Esophagus (tissue), 2 donors: ENCODE measurements at regions not wholly inside any gene's neighbourhood (a gene's known extent, or its start where the extent isn't known, plus 50 kb on each side); places are given as distances from the start of the nearest gene placed in this dataset.

Source experiments
- H3K27ac ChIP-seq, 2 donors: one replicate each; pipeline ENCODE4 v1.5.1; 2013; ENCODE audit warnings: low read depth in 2 of 2, mild to moderate bottlenecking in 2 of 2, inconsistent platforms in 1 of 2, low read length in 1 of 2, moderate library complexity in 1 of 2
- H3K27me3 ChIP-seq, 2 donors: one replicate each; pipeline ENCODE4 v1.6.1; 2013; ENCODE audit warnings: low read length in 2 of 2, control low read depth in 1 of 2, mild to moderate bottlenecking in 1 of 2; ENCODE audit not compliant: insufficient read depth in 2 of 2, control insufficient read depth in 1 of 2
- H3K36me3 ChIP-seq, 2 donors: one replicate each; pipeline ENCODE4 v1.6.1; 2013; ENCODE audit warnings: low read length in 1 of 2; ENCODE audit not compliant: control insufficient read depth in 2 of 2, insufficient read depth in 2 of 2
- H3K4me1 ChIP-seq, 2 donors: one replicate each; pipeline ENCODE4 v1.6.1; 2013; ENCODE audit warnings: low read length in 1 of 2; ENCODE audit not compliant: control insufficient read depth in 2 of 2, insufficient read depth in 2 of 2
- H3K4me3 ChIP-seq, 2 donors: one replicate each; pipeline ENCODE4 v1.5.1; 2013; ENCODE audit warnings: low read length in 2 of 2, mild to moderate bottlenecking in 2 of 2, low read depth in 1 of 2, moderate library complexity in 1 of 2
- H3K9me3 ChIP-seq, 2 donors: one replicate each; pipeline ENCODE4 v1.6.1; 2013; ENCODE audit warnings: mild to moderate bottlenecking in 2 of 2, low read depth in 1 of 2, low read length in 1 of 2, moderate library complexity in 1 of 2; ENCODE audit not compliant: control insufficient read depth in 2 of 2, insufficient read depth in 1 of 2
- WGBS, 2 donors: extraction: QIAGEN DNeasy Blood & Tissue Kit; methylation state at CpG; one replicate each; pipeline ENCODE4 v1.1.7; 2013; 5-methylcytosine and 5-hydroxymethylcytosine counted together
- donor health status: healthy with polysubstance abuse.
- donor health status: Bipolar disorder and iron deficiency.

- H3K4me3 ChIP-seq: no peak overlapping the region
- 61 to 74% methylated on average over 1 of the region's 1 CpG for WGBS, 2 donors
Measured at GRCh38 chr2:45154144-45154543, 144.9 kb upstream of the SIX2 start.

GRCh38 chr2:45153121-45153520, 143.9 kb upstream of the SIX2 start:
- Histone ChIP-seq H3K27ac (no peak overlapping the region), H3K9me3 (peaks cover 0 to 10% of the 10 kb centered on the region in 2 donors), H3K36me3 (no peaks in the 10 kb centered on the region), H3K4me3 (no peak overlapping the region), H3K4me1 (no peaks in the 10 kb centered on the region), H3K27me3 (peaks cover 0 to 3% of the 10 kb centered on the region in 2 donors)
- WGBS, 2 donors: 89 to 90% methylated on average over 10 of the region's 10 CpGs

More at GRCh38 chr2:45154144-45154543, 144.9 kb upstream of the SIX2 start:
- Histone ChIP-seq H3K9me3 (peaks cover 0 to 10% of the 10 kb centered on the region in 2 donors), H3K27me3 (peaks cover 0 to 3% of the 10 kb centered on the region in 2 donors), H3K27ac (no peak overlapping the region), H3K36me3 (no peaks in the 10 kb centered on the region), H3K4me1 (no peaks in the 10 kb centered on the region)

DNA sequence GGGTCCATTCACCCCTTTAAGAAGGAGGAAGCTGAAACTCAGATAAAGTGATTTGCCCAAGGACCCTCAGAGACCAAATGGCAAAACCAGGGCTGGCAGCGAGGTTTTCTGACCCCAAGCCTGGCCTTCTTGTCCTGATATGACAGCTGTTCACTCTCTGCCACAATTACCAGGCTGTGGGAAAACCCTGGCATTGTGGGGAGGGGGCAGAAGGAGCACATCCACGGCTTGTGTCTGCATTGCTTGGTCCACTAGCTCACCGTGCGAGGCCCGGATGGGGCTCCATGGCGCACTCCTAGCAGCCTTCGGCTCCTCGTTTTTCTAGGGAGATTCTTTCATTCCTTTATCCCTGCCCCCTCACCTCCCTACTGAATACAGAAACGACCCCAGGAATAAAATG, 143.4 kb upstream of the SIX2 start:
- H3K9me3 ChIP-seq: peaks cover 0 to 10% of the 10 kb centered on the region in 2 donors
- H3K36me3 ChIP-seq: no peaks in the 10 kb centered on the region
- WGBS, 2 donors: 80 to 83% methylated on average over 9 of the region's 9 CpGs
- H3K4me1 ChIP-seq: no peaks in the 10 kb centered on the region
- no peak overlapping the region for H3K4me3 ChIP-seq
- H3K27me3 ChIP-seq: peaks cover 0 to 3% of the 10 kb centered on the region in 2 donors
- H3K27ac ChIP-seq: no peak overlapping the region

- H3K4me3 ChIP-seq: no peak overlapping the region
- no peaks in the 10 kb centered on the region for H3K9me3 ChIP-seq
- H3K4me1 ChIP-seq: no peaks in the 10 kb centered on the region
- no peaks in the 10 kb centered on the region for H3K27me3 ChIP-seq
- H3K36me3 ChIP-seq: no peaks in the 10 kb centered on the region
- H3K27ac ChIP-seq: no peak overlapping the region
- WGBS, 2 donors: 68 to 75% methylated on average over 14 of the region's 14 CpGs
Measured at GRCh38 chr2:45145073-45145899, 136.0 kb upstream of the SIX2 start.

- H3K27ac ChIP-seq: no peak overlapping the region
- H3K27me3 ChIP-seq: no peaks in the 10 kb centered on the region
- H3K9me3 ChIP-seq: no peaks in the 10 kb centered on the region
- H3K4me3 ChIP-seq: no peak overlapping the region
- no peaks in the 10 kb centered on the region for H3K4me1 ChIP-seq
- H3K36me3 ChIP-seq: no peaks in the 10 kb centered on the region
- 90% methylated on average over 5 of the region's 5 CpGs for WGBS, 2 donors
Measured at GRCh38 chr2:45141883-45142866, 132.9 kb upstream of the SIX2 start.

DNA sequence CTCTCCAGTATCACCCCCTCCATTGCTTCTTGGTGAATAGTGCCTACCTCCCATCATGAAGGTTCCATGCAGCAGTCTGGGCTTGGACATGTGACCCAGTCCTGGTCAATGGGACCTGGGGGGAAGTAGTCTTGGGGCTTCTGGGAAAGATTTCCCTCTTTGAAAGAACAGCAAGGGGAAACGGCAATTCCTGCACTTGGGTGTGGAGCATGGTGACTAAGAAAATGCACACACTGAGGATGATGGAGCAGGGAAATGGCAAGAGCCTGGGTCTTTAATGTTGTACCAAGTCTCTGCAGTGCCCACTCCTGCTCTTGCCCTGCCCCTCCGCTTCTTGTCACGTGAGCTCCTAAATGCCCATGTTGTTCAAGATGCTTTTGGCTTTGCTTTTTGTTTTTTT, 131.4 kb upstream of the SIX2 start:
- H3K4me3 ChIP-seq: no peak overlapping the region
- WGBS, 2 donors: 87 to 88% methylated on average over 3 of the region's 3 CpGs
- no peaks in the 10 kb centered on the region for H3K27me3 ChIP-seq
- H3K4me1 ChIP-seq: no peaks in the 10 kb centered on the region
- H3K27ac ChIP-seq: no peak overlapping the region
- H3K9me3 ChIP-seq: no peaks in the 10 kb centered on the region
- H3K36me3 ChIP-seq: no peaks in the 10 kb centered on the region

DNA sequence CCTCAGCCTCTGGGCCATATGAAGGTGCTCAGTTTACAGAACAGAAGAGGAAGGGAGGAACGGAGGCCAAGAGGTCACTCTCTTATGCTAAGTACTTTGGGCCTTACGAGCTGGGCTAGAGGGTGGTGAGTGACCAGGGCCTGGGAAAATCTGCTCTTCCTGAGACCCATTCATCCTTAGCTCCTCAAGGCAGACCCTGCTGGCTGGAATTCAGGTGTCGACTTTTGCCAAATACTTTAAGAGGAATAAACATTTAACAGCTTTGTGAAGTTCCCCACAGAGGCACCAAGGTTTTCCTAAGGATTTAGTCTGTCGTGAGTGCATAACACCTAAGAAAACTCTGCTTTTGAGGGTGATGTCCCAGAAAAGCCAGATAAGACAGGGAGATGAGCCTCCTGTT, 129.7 kb upstream of the SIX2 start:
- Histone ChIP-seq H3K36me3 (no peaks in the 10 kb centered on the region), H3K27ac (no peak overlapping the region), H3K4me1 (no peaks in the 10 kb centered on the region), H3K4me3 (no peak overlapping the region), H3K27me3 (no peaks in the 10 kb centered on the region), H3K9me3 (no peaks in the 10 kb centered on the region)
- WGBS, 2 donors: 70 to 77% methylated on average over 4 of the region's 4 CpGs

GRCh38 chr2:45137966-45138695, 128.9 kb upstream of the SIX2 start:
- H3K4me1 ChIP-seq: no peaks in the 10 kb centered on the region
- no peak overlapping the region for H3K27ac ChIP-seq
- no peaks in the 10 kb centered on the region for H3K27me3 ChIP-seq
- no peak overlapping the region for H3K4me3 ChIP-seq
- H3K36me3 ChIP-seq: no peaks in the 10 kb centered on the region
- WGBS, 2 donors: 83% methylated on average over 8 of the region's 8 CpGs
- no peaks in the 10 kb centered on the region for H3K9me3 ChIP-seq

- H3K4me3 ChIP-seq: no peak overlapping the region
- H3K9me3 ChIP-seq: no peaks in the 10 kb centered on the region
- no peaks in the 10 kb centered on the region for H3K4me1 ChIP-seq
- WGBS, 2 donors: 33 to 35% methylated on average over 3 of the region's 3 CpGs
- no peaks in the 10 kb centered on the region for H3K36me3 ChIP-seq
- H3K27me3 ChIP-seq: no peaks in the 10 kb centered on the region
- no peak overlapping the region for H3K27ac ChIP-seq
Measured at GRCh38 chr2:45134726-45135125, 125.5 kb upstream of the SIX2 start.
